Activated CD4-positive, CD25-positive, alpha-beta regulatory T cell (primary cell): ENCODE measurements at regions not wholly inside any gene's neighbourhood (a gene's known extent, or its start where the extent isn't known, plus 50 kb on each side); places are given as distances from the start of the nearest gene placed in this dataset.

Source experiments
- DNase-seq, 4 experiments: peaks; one replicate each; lab custom pipeline; 2025; lab: John Stamatoyannopoulos, UW

DNA sequence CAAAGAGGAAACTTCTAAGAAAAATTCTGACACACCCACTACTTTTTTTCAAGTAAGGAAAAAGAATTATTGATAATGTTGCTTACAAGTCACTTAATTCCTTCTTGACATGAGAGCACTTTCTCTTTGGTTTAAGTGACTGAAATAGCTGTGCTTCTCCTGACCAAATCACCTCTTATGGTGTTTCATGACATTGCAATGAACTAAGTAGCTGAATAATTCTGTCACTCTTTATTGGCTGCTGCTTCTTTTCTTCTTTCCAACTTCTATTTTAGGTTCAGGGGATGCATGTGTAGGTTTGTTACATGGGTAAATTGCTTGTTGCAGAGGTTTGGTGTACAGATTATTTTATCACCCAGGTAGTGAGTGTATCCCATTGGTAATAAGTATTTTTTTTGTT, 447.6 kb upstream of the NETO1 start:
- no peak for DNase-seq

DNA sequence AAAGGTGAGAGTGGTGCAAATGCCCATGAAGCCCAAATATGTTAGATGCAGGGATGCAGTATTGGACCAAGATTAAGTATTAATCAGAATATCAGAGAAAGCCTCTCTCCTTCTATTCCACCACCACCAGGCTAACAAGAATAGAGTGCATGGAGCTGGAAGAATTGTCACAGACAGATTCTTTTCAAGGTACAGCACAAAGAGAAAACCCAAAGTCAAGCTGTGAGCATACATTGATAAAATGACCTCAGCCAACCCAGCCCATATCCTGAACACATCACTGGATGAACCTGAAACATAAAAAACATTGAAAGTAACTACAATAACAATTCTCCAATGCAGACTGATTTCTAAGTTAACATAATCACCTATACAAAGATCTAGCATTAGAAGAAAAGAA, 445.7 kb upstream of the NETO1 start:
- DNase-seq: no peak

DNA sequence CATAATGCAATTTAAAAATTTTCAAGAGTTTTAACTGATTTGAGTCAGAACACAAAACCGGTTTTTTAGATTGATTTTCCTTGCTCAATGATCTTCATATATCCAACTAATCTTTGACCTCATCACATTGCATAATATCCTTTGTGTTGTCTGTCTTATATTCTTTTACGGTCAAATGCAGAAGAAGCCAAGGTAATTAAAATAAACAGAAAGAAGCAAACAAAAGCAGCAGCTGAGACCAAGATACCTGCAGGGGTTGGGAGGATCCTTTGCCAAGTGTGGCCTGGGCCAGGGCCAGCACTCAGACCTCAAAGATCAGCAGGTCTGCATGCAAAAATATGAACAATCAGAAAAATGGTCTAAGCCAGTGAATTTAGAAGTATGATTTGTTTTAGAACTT, 428.9 kb upstream of the NETO1 start:
- no peak for DNase-seq

DNA sequence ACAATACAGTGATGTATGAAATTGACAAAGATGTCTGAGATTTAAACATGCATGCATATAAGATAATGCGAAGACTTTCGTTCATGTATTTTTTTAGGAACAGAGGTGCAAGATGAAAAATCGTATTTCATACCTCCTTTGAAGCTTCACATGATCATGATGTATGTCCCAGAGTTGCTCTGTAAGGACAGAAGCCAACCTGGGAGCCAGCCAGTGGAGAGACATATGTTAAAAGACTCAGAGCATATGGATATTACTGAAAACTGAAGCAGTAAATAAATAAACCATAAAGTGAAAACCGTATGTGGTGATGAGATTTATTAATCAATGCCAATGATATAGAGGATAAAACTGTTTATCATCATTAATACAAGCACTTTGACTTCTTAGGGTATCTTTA, 424.4 kb upstream of the NETO1 start:
- no peak for DNase-seq

DNA sequence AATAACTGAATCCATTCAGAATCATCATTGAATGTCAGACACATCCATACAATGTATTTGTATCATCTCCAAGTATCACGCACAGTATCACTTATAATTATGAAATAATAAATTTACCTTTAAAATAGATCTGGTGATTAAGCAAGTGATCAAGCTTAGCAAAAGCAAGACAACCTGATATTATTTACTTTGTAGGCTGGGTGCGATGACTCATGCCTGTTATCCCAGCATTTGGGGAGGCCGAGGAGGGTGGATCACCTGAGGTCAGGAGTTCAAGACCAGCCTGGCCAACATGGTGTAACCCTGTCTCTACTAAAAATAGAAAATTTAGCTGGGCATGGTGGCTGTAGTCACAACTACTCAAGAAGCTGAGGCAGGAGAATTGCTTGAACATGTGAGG, 421.0 kb upstream of the NETO1 start:
- no peak for DNase-seq

DNA sequence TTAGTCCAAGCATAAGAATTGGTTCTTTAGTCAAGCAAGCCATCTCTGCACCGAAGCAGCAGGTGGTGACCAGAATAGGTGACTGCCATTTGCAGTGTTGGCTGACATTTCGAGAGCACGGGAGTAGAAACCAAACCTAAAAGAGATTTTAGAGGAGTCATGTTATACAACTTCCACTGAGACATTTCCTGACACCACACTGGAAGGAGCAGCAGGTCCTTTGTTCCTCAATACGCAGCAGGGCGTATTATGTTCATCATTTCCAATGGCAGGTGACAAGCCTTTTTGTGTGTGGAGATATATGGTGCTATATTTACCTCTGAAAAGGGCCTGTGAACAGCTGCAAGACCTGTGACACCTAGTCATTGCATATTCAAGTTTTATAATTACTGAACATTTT, 418.8 kb upstream of the NETO1 start:
- no peak for DNase-seq

DNA sequence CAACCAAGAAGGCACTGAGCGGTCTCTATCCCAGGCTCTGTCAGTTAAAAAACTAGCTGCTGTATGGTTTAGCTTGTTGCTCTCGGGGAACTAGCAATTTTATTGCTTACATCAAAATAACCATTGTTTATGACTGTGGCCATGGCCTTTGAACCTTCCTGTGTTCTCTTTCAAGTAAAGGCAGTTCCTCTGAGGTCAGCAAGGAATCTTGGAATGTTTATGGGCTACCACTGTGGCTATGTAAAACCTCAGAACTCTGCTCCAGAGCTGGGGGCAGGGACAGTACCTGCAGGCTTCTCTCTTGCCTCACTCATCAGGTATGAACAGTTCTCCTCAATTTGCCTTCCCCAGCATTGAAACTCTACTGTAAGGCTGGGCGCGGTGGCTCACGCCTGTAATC, 416.0 kb upstream of the NETO1 start:
- no peak for DNase-seq

DNA sequence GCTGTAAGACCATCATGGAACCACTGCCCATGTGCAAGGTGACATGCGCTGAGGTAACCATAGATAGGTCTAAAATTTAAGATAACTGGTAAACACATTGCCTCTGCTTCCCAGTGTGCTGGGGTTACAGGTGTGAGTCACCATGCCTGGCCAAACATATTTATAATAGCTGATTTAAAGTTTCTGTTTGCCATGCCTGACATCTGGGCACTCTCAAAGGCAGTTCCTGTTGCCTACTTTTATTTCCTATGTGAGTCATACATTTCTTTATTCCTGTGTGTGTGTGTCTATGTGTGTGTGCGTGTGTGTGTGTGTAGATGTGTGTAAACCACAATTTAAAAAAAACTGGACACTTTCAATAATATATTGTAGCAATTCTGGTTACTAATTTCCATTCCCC, 415.2 kb upstream of the NETO1 start:
- DNase-seq: no peak

DNA sequence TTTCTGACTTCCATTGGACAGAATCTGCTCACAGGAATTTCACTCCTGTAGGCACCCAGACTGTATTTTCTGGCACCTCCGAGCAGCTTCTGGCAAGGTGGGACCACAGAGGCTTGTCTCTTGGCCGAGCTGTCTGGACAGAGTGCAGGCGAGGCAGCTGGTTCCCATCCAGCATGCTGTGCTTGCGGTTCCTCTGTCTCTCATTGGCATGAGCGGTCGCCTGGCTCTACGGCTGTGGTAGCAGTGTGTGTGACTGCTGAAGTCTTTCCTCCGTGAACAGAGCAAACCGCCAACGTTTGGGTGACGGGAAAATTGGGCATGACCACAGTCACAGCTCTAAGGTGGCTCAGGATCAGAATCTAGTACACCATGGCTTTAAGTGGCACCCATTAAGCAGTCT, 411.7 kb upstream of the NETO1 start:
- DNase-seq: no peak

DNA sequence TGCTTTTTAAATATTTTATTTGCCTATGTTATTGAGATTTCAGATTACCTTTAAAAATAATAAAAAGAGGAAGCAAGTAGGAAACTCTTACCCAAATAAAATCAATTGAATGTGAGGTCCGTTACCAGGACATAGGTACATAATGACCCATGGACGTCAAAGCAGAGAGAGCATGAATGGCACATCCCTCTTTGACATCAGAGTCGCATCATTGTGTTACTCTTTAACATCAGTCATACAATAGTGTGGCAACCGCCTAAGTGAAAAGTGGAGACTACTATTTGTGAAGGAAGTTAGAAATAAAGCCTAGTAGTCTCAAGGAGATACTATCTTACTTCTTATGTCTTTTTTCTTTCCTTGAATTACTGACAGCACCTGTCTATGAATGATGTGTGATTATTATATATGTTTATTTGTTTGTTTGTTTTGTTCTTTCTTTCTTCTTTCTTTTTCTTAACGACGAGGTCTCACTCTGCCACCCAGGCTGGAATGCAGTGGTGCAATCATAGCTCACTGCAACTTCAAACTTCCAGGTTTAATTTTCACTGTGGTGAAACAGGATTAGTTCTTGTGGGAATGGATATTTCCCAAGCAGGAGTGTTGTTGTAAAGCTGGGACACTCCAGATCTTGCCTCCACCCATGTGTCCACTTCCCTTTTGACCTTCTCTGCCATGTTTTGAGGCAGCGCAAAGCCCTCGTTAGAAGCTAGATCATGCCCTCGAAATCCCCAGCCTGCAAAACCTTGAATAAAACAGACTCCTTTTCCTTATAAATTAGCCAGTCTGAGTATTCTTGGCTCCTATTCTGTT, 407.2 kb upstream of the NETO1 start:
- no peak for DNase-seq

DNA sequence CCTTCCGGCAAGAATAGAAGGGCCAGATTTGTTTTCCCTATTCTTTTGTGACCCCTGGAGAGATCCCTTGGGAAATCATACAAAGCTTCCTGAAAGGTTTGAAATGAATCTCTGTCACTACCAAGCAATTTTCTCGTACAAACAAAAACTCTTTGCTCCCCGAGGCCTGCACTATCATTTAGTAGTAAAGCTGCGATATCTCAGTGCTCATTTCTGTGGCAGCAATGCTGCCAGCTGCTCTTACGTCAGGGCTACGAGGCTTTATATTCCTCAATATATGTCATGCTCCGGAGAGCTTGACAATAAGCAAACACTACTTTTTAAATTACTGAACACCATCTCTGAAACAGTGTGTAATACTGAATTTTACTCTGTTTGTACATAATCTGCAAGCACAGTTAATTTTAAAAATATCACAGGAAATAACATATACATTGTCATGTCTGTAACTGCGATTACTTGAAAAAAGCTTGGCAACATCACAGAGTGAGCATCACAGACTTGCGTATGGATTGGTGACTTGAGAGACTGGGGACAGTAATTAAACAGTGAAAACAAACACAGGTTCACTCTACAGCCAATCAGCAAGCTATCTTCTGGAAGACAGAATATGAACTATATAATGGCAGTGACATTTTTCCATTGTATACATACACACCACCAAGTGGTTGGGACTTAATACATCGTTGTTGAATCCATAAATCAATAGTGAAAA, 403.3 kb upstream of the NETO1 start:
- no peak for DNase-seq

DNA sequence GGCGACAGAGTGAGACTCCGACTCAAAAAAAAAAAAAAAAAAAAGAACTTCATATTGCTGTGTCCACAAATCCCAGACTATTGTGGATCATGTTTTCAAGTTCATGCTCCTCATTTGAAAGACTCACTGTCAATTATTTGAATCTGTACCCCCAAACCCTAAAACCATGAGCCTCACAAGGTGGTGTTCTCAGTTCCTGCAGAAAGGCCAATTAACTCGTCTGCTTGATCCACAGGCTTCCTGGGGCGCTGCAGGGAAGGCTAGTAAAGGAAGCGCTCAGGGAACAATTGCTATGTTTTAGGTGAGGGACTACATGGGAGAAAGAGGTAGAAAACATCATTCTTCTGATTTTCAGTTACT, 396.8 kb upstream of the NETO1 start:
- no peak for DNase-seq

DNA sequence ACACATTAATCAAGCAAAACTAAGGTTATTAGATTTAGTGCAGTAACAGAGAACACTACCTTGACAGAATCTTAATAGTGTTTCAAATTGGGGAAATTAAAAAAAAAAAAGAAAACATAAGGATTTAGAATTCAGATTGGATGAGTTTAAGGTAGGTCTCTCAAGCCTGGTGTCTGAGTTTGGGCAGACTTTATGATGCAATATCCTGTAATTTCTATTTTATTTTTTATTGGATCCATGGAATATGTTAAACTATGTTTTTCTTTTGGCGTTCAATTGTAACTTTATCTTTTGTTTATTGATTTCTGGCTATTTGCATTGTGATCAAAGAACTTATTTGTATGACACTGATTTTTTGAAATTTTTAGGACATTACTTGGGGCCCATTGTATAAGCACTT, 394.1 kb upstream of the NETO1 start:
- DNase-seq: no peak

DNA sequence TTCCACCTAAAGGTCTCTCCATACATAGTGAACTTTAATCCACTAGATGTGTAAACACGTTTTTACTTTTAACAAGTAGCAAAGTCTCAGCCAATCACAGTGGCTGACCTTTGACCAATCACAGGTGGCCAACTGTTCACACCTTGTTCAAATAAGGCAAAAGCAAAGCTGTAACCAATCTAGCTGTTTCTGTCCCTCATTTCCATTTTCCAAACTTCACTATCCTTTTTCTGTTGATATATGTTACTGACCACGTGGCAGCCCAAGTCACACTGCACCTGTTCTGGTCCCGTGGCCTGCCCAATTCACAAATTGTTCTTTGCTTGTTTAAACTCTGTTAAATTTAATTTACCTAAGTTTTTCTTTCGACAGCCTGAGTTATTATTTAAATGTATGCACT, 393.5 kb upstream of the NETO1 start:
- DNase-seq: no peak

DNA sequence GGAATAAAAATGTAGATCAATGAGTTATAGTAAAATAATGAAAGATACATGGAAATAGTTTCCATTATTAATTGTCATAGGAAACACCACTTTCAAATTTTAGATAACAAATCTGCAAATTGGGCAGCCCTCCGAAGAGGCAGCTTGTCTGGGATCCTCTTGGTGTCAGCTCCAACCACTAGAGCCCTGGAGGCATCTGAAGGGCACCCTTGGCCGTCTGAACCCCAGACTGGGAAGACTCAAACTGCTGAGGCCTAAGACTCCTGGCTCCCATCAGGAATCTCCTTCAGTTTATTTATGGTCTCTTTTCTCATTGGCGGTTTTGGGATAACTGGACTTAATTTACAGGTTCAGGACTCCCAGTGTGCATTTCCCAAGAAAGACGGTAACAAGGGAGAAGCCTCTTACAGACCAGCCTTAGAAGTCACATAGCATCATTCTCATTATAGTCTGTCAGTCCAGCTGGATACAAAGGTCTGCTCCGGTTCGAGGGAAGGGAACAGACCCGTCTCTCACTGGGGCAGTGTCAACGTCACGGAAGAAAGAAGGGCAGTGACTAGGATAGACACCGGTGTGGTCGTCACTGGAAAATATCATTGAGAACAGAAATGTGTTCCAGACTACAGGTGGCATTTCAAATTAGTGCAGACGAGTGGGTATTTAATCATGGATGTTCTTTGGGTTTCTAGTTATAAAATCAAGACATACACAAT, 390.7 kb upstream of the NETO1 start:
- DNase-seq: no peak

DNA sequence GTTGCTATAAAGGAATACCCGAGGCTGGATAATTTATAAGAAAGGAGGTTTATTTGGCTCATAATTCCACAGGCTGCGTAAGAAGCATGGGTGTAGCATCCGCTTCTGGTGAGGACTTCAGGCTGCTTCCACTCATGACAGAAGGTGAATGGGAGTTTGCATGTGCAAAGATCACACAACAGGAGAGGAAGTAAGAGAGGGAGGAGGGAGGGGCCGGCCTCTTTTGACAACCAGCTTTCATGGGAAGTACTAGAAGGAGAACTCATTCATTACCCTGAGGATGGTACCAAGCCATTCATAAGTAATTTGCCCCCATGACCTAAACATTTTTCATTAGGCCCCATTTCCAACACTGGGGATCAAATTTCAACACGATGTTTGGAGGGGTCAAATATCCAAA, 386.8 kb upstream of the NETO1 start:
- DNase-seq: no peak

DNA sequence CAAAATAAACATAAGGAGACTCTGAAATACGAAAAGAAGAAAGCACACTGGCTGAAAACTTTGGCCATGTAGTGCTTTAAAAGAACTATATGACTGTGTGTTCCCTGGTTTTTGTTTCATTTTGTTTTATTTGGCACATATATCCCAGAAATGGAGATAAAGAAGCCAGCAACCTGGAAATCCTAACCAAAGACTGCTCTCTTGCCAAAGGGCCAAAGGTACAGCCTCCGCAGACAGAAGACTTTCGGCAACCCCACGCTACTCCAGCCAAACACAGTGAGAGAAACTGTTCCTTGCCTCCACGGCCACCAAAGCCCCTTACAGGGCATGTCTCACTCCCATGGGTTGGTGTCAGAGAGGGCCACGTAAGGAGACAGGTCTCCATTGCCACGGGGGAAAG, 381.2 kb upstream of the NETO1 start:
- DNase-seq: no peak

DNA sequence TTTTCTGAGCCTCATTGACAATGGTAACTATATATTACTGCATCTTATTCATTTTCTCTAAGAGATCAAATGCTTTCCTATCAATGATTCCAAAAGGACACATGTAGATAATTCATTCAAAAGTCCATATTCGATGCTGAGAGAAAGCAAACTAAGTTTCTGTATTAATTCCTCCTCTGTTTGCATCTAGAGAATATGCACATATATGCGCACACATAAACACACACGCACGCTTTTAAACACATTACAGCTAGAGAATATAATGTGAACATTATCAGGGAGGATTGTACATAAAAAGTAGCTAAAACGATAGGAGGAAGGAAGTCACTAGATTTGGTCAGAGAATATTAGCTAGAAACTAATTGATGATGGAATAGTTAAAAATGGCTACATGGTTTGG, 379.0 kb upstream of the NETO1 start:
- no peak for DNase-seq

DNA sequence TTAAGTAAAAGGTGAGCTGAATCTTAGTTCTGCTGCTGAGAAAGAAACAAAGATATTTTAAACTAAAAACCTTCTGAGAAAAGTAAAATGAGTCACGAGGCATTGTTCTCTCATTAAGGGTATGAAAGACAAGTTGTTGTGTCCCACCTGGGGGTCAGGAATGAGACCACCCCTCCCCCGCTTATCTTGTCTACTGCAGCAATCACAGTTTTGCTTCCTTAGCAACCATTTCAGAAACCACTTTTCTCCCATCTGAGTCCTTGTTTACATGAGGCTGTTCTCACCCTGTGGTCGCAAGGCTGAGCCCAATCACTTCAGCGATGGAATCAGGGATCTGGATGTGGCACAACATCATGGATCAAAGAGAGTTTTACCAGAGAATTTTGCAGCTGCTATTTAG, 377.6 kb upstream of the NETO1 start:
- DNase-seq: no peak

DNA sequence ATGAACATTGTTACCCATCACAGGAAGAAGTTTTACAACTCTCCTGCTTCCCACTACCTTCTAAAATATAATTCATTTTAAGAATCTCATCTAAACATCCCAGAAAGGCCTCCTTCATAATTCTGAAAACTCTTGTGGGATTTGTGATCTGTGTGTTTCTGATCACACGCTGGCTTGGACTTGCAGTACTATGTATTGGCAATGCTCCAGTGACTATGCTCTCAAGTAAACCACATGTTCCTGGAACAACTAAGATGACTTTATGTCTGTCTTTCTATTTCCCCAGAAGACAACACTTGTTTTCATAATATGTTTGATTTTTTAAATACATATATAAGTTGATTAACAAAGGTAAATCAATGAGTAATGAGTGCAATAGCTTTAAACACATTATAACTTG, 376.6 kb upstream of the NETO1 start:
- DNase-seq: no peak

DNA sequence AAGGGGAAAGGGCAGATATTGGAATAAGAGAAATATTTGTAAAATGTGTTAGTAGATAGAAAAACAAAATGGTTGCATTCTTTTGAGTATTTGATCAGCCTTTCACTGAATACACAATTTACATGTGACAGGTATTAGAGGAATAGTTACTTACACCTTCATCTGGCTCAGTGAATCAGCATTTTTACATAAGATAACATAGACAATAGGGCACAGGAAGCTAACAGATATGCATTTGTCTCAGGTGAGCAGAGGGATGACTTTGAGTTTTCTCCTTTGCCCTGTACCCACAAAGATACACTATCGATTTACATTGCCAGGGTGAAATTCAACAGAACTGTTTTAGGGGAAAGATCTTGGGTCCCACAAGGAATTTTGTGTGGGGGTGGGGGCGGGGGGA, 373.1 kb upstream of the NETO1 start:
- DNase-seq: no peak

DNA sequence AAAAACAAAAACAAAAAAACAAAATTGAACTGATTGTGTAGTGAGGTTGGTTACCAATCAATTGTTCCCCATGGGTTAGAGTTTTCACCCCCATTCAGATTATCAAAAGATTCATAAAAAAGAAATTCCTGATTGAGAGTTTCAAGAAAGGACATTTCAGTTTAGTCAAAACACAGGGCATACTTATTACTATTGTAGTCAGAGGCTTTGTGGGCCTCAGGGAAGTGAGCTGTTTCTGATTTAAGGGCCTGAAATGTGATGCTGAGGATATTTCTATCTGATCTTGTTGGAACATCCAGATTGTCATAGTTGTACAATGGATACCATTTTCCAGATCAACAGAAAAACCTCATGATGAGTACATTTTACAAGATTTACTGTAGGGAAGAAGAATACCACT, 368.1 kb upstream of the NETO1 start:
- no peak for DNase-seq

DNA sequence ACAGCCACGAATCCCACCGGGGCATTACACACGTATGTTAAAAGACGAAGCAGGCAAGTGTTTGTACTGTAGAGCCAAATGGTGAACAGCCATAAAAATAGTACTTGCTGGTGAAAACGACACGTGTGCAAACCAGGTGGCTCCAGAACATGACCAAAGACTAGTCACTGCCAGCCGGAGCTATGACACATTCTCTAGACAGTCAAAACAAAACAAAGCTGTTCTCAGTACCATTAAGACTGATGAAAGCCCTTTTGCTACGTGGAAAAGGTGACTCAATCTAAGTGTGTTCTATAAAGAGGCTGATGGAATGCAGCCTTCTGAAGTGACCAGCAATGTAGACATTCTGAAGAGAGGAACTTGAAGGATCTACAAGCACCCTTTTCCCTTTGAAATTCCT, 367.7 kb upstream of the NETO1 start:
- DNase-seq: no peak
